Activated CD4-positive, alpha-beta T cell treated with anti-CD3 and anti-CD28 coated beads, Interleukin-2, amount 50 U/mL, for 24 hours (primary cell): ENCODE measurements at regions not wholly inside any gene's neighbourhood (a gene's known extent, or its start where the extent isn't known, plus 50 kb on each side); places are given as distances from the start of the nearest gene placed in this dataset.
"Not testable (repeated sequence)": the region's sequence is repeated elsewhere in the genome, so short reads cannot be mapped to it uniquely, and the experiment has no call there.

Source experiments
- DNase-seq, 2 donors: peaks; one replicate each; pipeline ENCODE4 v3.0.0-alpha.2; 2020; ENCODE audit warnings: low read depth in 1 of 2, low spot score in 1 of 2

GRCh38 chr16:88200154-88200895 is 182.4 kb upstream of the ZNF469 start:
- not testable (repeated sequence) for DNase-seq

GRCh38 chr16:88200896-88201185 is 181.9 kb upstream of the ZNF469 start:
- DNase-seq = no peak

GRCh38 chr16:88201611-88202010 is 181.1 kb upstream of the ZNF469 start:
- not testable (repeated sequence) for DNase-seq

GRCh38 chr16:88202207-88202745 is 180.5 kb upstream of the ZNF469 start:
- DNase-seq = no peak

- not testable (repeated sequence) for DNase-seq
Measured at GRCh38 chr16:88202856-88203681, 179.7 kb upstream of the ZNF469 start.

GRCh38 chr16:88204131-88205110 is 178.3 kb upstream of the ZNF469 start:
- DNase-seq = not testable (repeated sequence)

- not testable (repeated sequence) for DNase-seq
Measured at GRCh38 chr16:88205482-88205881, 177.3 kb upstream of the ZNF469 start.

GRCh38 chr16:88206006-88206405 is 176.8 kb upstream of the ZNF469 start:
- not testable (repeated sequence) for DNase-seq

- DNase-seq = not testable (repeated sequence)
Measured at GRCh38 chr16:88206516-88206915, 176.2 kb upstream of the ZNF469 start.

- DNase-seq = no peak
Measured at GRCh38 chr16:88208112-88208511, 174.6 kb upstream of the ZNF469 start.

- DNase-seq = not testable (repeated sequence)
Measured at GRCh38 chr16:88208776-88209175, 174.0 kb upstream of the ZNF469 start.

GRCh38 chr16:88209579-88209978 is 173.2 kb upstream of the ZNF469 start:
- not testable (repeated sequence) for DNase-seq

- DNase-seq = not testable (repeated sequence)
Measured at GRCh38 chr16:88213937-88214336, 168.8 kb upstream of the ZNF469 start.

GRCh38 chr16:88221001-88221761 is 161.6 kb upstream of the ZNF469 start:
- DNase-seq = not testable (repeated sequence)

GRCh38 chr16:88223696-88224095 is 159.1 kb upstream of the ZNF469 start:
- DNase-seq = not testable (repeated sequence)

GRCh38 chr16:88224131-88224898 is 158.4 kb upstream of the ZNF469 start:
- not testable (repeated sequence) for DNase-seq

GRCh38 chr16:88225640-88226230 is 157.0 kb upstream of the ZNF469 start:
- DNase-seq = not testable (repeated sequence)

- not testable (repeated sequence) for DNase-seq
Measured at GRCh38 chr16:88226302-88226701, 156.5 kb upstream of the ZNF469 start.
